H1 (cell line): ENCODE measurements at regions not wholly inside any gene's neighbourhood (a gene's known extent, or its start where the extent isn't known, plus 50 kb on each side); places are given as distances from the start of the nearest gene placed in this dataset.

ENCODE experiments used
- CTCF ChIA-PET: fragments of 300-600 bp; sonication (Branson Sonifier 250); formaldehyde crosslinking; loops from one replicate; lab custom pipeline; 2021; ENCODE audit not compliant: partially characterized antibody; lab: Charles Lee
- POLR2A ChIA-PET: fragments of 300-600 bp; sonication (Branson Sonifier 250); formaldehyde crosslinking; loops from one replicate; lab custom pipeline; 2021; ENCODE audit warnings: inconsistent platforms; ENCODE audit not compliant: partially characterized antibody; lab: Charles Lee
- DNase-seq, 2 experiments: peaks; one replicate each; pipeline versions ENCODE4 v3.0.0 to v3.0.0-alpha.2; 2010 to 2022; ENCODE audit warnings: low spot score in 2 of 2, low read depth in 1 of 2, mixed read lengths in 1 of 2
- FAIRE-seq: peaks from 2 replicates; lab custom pipeline; 2011; peaks lifted over from hg19 to GRCh38; lab: Jason Lieb, UNC
- H2AFZ ChIP-seq: 2 replicates; pipeline ENCODE4 v1.8.1; 2012; ENCODE audit warnings: low read length, inconsistent platforms
- H2AK5ac ChIP-seq: 2 replicates; pipeline ENCODE4 v1.6.1; 2013; ENCODE audit warnings: low read depth, low read length
- H2BK120ac ChIP-seq: replicated peaks from 2 replicates; pipeline ENCODE3; 2013; ENCODE audit warnings: low read depth, low read length, inconsistent platforms
- H2BK12ac ChIP-seq: 2 replicates; pipeline ENCODE4 v1.6.1; 2013; ENCODE audit warnings: low read depth, low read length
- H2BK15ac ChIP-seq: 2 replicates; pipeline ENCODE4 v1.6.1; 2013; ENCODE audit warnings: low read length
- H2BK20ac ChIP-seq: 2 replicates; pipeline ENCODE4 v1.6.1; 2013; ENCODE audit warnings: low read length
- H2BK5ac ChIP-seq: 2 replicates; pipeline ENCODE4 v1.6.1; 2013; ENCODE audit warnings: low read depth, low read length
- H3K14ac ChIP-seq: 2 replicates; pipeline ENCODE4 v1.6.1; 2013; ENCODE audit warnings: inconsistent platforms; ENCODE audit not compliant: insufficient read length
- H3K18ac ChIP-seq: 2 replicates; pipeline ENCODE4 v1.6.1; 2013; ENCODE audit warnings: low read length; ENCODE audit errors: extremely low read depth
- H3K23ac ChIP-seq: 2 replicates; pipeline ENCODE4 v1.6.1; 2013; ENCODE audit warnings: inconsistent platforms; ENCODE audit not compliant: insufficient read length
- H3K23me2 ChIP-seq: 2 replicates; pipeline ENCODE4 v1.6.1; 2013; ENCODE audit warnings: low read depth, low read length
- H3K27ac ChIP-seq: 2 replicates; pipeline ENCODE4 v1.6.1; 2011; ENCODE audit warnings: low read depth, low read length, inconsistent platforms
- H3K27me3 ChIP-seq, 4 experiments: replicated peaks in 1 of 4; 1 replicate in 1 of 4; 2 replicates in 3 of 4; pipeline versions ENCODE4 v1.6.1 to v1.8.1; 2011 to 2013; ENCODE audit warnings: low read length in 3 of 4, mild to moderate bottlenecking in 3 of 4, inconsistent platforms in 2 of 4, mixed read lengths in 2 of 4, moderate library complexity in 1 of 4; ENCODE audit not compliant: control insufficient read depth in 3 of 4, insufficient read depth in 3 of 4; ENCODE audit errors: extremely low read depth in 1 of 4
- H3K36me3 ChIP-seq, 4 experiments: 2 replicates each; pipeline versions ENCODE4 v1.6.1 to v1.8.1; 2011 to 2013; ENCODE audit warnings: mild to moderate bottlenecking in 4 of 4, low read length in 3 of 4, moderate library complexity in 2 of 4, control low read depth in 1 of 4, inconsistent platforms in 1 of 4; ENCODE audit not compliant: insufficient read depth in 4 of 4, control insufficient read depth in 2 of 4
- H3K4ac ChIP-seq: replicated peaks from 2 replicates; pipeline ENCODE3; 2013; ENCODE audit warnings: low read length, low read depth, mixed read lengths, inconsistent platforms; ENCODE audit not compliant: insufficient read length
- H3K4me1 ChIP-seq, 4 experiments: replicated peaks in 1 of 4; 1 replicate in 1 of 4; 2 replicates in 3 of 4; pipeline versions ENCODE4 v1.6.1 to v1.8.1; 2011 to 2013; ENCODE audit warnings: low read length in 3 of 4, inconsistent platforms in 2 of 4, mixed read lengths in 1 of 4; ENCODE audit not compliant: insufficient read depth in 4 of 4, control insufficient read depth in 3 of 4
- H3K4me2 ChIP-seq, 2 experiments: 2 replicates each; pipeline versions ENCODE4 v1.6.1 to v1.8.1; 2011 to 2013; ENCODE audit warnings: low read depth in 2 of 2, low read length in 2 of 2, control low read depth in 1 of 2, inconsistent platforms in 1 of 2, mild to moderate bottlenecking in 1 of 2; ENCODE audit not compliant: insufficient read depth in 1 of 2
- H3K4me3 ChIP-seq, 4 experiments: fragments of 200-600, 300-600 bp in 1 of 4; sonication (generic), shearing (Covaris generic), sonication (Bioruptor Twin) in 1 of 4; 2 replicates each; pipeline versions ENCODE4 v1.5.1 to v1.8.1; 2011 to 2016; ENCODE audit warnings: low read length in 4 of 4, low read depth in 3 of 4, control low read depth in 2 of 4, inconsistent platforms in 2 of 4, mild to moderate bottlenecking in 2 of 4, mixed read lengths in 1 of 4, moderate library complexity in 1 of 4; ENCODE audit not compliant: insufficient read depth in 2 of 4; ENCODE audit errors: extremely low read depth in 1 of 4
- H3K56ac ChIP-seq: replicated peaks from 2 replicates; pipeline ENCODE3; 2013; ENCODE audit warnings: low read depth, mild to moderate bottlenecking, mixed read lengths, low read length, inconsistent platforms; ENCODE audit not compliant: insufficient read length
- H3K79me1 ChIP-seq: 2 replicates; pipeline ENCODE4 v1.6.1; 2013; ENCODE audit warnings: low read depth, low read length, control low read depth
- H3K79me2 ChIP-seq, 2 experiments: 2 replicates each; pipeline versions ENCODE4 v1.6.1 to v1.8.1; 2012 to 2013; ENCODE audit warnings: low read length in 2 of 2, mild to moderate bottlenecking in 2 of 2, inconsistent platforms in 1 of 2; ENCODE audit not compliant: insufficient read depth in 2 of 2, control insufficient read depth in 1 of 2
- H3K9ac ChIP-seq, 4 experiments: replicated peaks in 1 of 4; 1 replicate in 1 of 4; 2 replicates in 3 of 4; pipeline versions ENCODE4 v1.6.1 to v1.8.1; 2011 to 2013; ENCODE audit warnings: low read depth in 3 of 4, low read length in 3 of 4, control low read depth in 2 of 4, mild to moderate bottlenecking in 2 of 4, moderate library complexity in 2 of 4, inconsistent platforms in 1 of 4; ENCODE audit errors: extremely low read depth in 1 of 4
- H3K9me3 ChIP-seq, 2 experiments: 2 replicates each; pipeline versions ENCODE4 v1.6.1 to v1.8.1; 2012 to 2013; ENCODE audit warnings: mild to moderate bottlenecking in 2 of 2, moderate library complexity in 2 of 2, control low read depth in 1 of 2, inconsistent platforms in 1 of 2, low read depth in 1 of 2, low read length in 1 of 2, mixed read lengths in 1 of 2; ENCODE audit not compliant: insufficient read depth in 2 of 2
- H4K20me1 ChIP-seq, 2 experiments: replicated peaks in 1 of 2; 2 replicates each; pipeline versions ENCODE3 to v1.8.1; 2011 to 2013; ENCODE audit warnings: inconsistent platforms in 2 of 2, low read length in 2 of 2, mild to moderate bottlenecking in 1 of 2; ENCODE audit not compliant: insufficient read depth in 2 of 2, control insufficient read depth in 1 of 2
- H4K5ac ChIP-seq: 2 replicates; pipeline ENCODE4 v1.6.1; 2013; ENCODE audit warnings: low read length, low read depth, mixed read lengths, inconsistent platforms; ENCODE audit not compliant: insufficient read length
- H4K8ac ChIP-seq: 2 replicates; pipeline ENCODE4 v1.8.0; 2013; ENCODE audit warnings: mild to moderate bottlenecking, moderate library complexity, low read length, inconsistent platforms; ENCODE audit not compliant: insufficient read depth; ENCODE audit errors: extremely low read depth
- H4K91ac ChIP-seq: replicated peaks from 2 replicates; pipeline ENCODE3; 2013; ENCODE audit warnings: low read length, mixed read lengths, inconsistent platforms; ENCODE audit not compliant: insufficient read length
- ASH2L ChIP-seq: fragments of 200-600, 300-600 bp; sonication (generic); IDR thresholded peaks from one replicate; pipeline ENCODE4 v1.7.1; 2017; ENCODE audit warnings: low read length
- CBX5 ChIP-seq: fragments of 300-800, 300-1000 bp; sonication (generic); IDR thresholded peaks from 2 replicates; pipeline ENCODE4 v1.7.1; 2016; ENCODE audit warnings: antibody characterized with exemption, low read length, low read depth
- POLR2A ChIP-seq, 2 experiments: IDR thresholded peaks; 1 replicate in 1 of 2; 2 replicates in 1 of 2; pipeline ENCODE4 v1.6.1; 2011; ENCODE audit warnings: low read depth in 2 of 2, low read length in 2 of 2, mild to moderate bottlenecking in 2 of 2; ENCODE audit errors: control extremely low read depth in 1 of 2
- RFX5 ChIP-seq: IDR thresholded peaks from 2 replicates; pipeline ENCODE4 v1.6.1; 2011; ENCODE audit warnings: low read depth, low read length, improper control_type of control experiment, borderline replicate concordance
- SP4 ChIP-seq: IDR thresholded peaks from 2 replicates; pipeline ENCODE4 v1.6.1; 2012; ENCODE audit warnings: low read length, inconsistent platforms
- ZNF274 ChIP-seq: IDR thresholded peaks from 2 replicates; pipeline ENCODE4 v1.7.0; 2012; ENCODE audit warnings: low read length, borderline replicate concordance; ENCODE audit errors: extremely low read depth
- WGBS, 2 experiments: shearing (Covaris generic) in 1 of 2; methylation state at CpG; one replicate each; pipeline versions ENCODE4 v1.1.6 to v1.1.7; 2013 to 2015; ENCODE audit warnings: low lambda C conversion rate in 2 of 2, mixed read lengths in 2 of 2, inconsistent platforms in 1 of 2, low coverage in 1 of 2, missing lambda C conversion rate in 1 of 2; ENCODE audit not compliant: insufficient replicate concordance in 2 of 2, insufficient coverage in 1 of 2, insufficient read length in 1 of 2; ENCODE audit errors: extremely low coverage in 1 of 2, missing lambda C conversion rate in 1 of 2; 5-methylcytosine and 5-hydroxymethylcytosine counted together
- TF ChIP-seq, protein P1 (sequence below): IDR thresholded peaks from 2 replicates; pipeline ENCODE4 v1.6.1; 2012; ENCODE audit warnings: low read length, inconsistent platforms
- TF ChIP-seq, protein P2 (sequence below): IDR thresholded peaks from 2 replicates; pipeline ENCODE4 v1.6.1; 2012; ENCODE audit warnings: inconsistent platforms
- TF ChIP-seq, protein P3 (sequence below): IDR thresholded peaks from 2 replicates; pipeline ENCODE4 v1.6.1; 2012; ENCODE audit warnings: inconsistent platforms

DNA sequence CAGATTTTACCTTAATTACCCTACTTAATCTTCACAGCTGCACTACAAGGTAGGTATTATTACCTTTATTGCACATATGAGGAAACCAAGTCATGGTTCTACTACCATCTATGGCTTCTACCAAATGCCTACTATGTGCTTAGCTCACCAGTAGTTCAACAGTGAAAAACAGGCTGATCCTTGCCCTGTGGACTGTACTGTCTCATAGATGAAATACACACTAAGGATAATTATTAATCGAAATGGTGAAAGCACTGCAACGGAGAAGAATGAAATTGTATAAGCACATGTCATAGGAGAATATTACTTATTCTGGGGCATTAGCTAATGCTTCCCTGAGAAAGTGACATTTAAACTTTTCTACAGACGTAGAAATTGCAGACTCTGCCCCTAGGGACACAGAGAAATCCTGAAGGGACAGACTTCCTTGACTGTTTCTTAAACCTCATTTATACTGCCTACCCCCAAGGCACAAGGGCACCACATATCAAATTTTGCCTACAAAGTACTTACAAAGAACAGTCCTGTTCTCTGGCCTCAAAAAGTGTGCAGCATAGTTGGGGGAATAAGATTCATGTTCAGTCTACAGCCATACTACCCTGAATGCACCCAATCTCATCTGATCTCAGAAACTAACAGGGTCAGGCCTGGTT, 148.4 kb upstream of the ZC3H11B start:
- POLR2A ChIA-PET, result no interaction called here
- no peak overlapping the region for H4K5ac ChIP-seq
- H3K27ac ChIP-seq, result no peak overlapping the region
- TF ChIP-seq POLR2A (IDR thresholded peaks at IDR 0.05; ENCODE audit: control extremely low read depth in 1 of 2, low read depth in 2 of 2, low read length in 2 of 2) (no peak), RFX5 (no peak), CBX5 (no peak), ASH2L (no peak), SP4 (no peak), ZNF274 (no peak)
- TF ChIP-seq, protein P1, sequence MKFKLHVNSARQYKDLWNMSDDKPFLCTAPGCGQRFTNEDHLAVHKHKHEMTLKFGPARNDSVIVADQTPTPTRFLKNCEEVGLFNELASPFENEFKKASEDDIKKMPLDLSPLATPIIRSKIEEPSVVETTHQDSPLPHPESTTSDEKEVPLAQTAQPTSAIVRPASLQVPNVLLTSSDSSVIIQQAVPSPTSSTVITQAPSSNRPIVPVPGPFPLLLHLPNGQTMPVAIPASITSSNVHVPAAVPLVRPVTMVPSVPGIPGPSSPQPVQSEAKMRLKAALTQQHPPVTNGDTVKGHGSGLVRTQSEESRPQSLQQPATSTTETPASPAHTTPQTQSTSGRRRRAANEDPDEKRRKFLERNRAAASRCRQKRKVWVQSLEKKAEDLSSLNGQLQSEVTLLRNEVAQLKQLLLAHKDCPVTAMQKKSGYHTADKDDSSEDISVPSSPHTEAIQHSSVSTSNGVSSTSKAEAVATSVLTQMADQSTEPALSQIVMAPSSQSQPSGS, result no peak
- TF ChIP-seq, protein P2, sequence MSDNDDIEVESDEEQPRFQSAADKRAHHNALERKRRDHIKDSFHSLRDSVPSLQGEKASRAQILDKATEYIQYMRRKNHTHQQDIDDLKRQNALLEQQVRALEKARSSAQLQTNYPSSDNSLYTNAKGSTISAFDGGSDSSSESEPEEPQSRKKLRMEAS, result no peak
- TF ChIP-seq, protein P3, sequence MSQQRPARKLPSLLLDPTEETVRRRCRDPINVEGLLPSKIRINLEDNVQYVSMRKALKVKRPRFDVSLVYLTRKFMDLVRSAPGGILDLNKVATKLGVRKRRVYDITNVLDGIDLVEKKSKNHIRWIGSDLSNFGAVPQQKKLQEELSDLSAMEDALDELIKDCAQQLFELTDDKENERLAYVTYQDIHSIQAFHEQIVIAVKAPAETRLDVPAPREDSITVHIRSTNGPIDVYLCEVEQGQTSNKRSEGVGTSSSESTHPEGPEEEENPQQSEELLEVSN, result no peak

More for the DNA sequence above, 148.4 kb upstream of the ZC3H11B start:
- Histone ChIP-seq H2AK5ac (no peak overlapping the region), H2AFZ (no peak overlapping the region), H3K27me3 (no peaks in the 10 kb centered on the region), H3K36me3 (no peaks in the 10 kb centered on the region), H2BK12ac (no peak overlapping the region), H3K4me3 (no peak overlapping the region), H4K20me1 (no peaks in the 10 kb centered on the region), H3K79me1 (no peaks in the 10 kb centered on the region), H3K79me2 (no peaks in the 10 kb centered on the region), H4K91ac (no peak overlapping the region), H2BK5ac (no peak overlapping the region), H4K8ac (no peak overlapping the region), H2BK20ac (no peak overlapping the region), H3K4me1 (no peaks in the 10 kb centered on the region), H3K4me2 (no peak overlapping the region), H3K23ac (no peak overlapping the region), H2BK120ac (no peak overlapping the region), H3K4ac (no peak overlapping the region), H3K14ac (no peak overlapping the region), H3K56ac (no peak overlapping the region), H3K18ac (no peak overlapping the region), H2BK15ac (no peak overlapping the region), H3K9ac (no peak overlapping the region), H3K23me2 (no peaks in the 10 kb centered on the region), H3K9me3 (no peaks in the 10 kb centered on the region)
- no peak for FAIRE-seq
- CTCF ChIA-PET, result interaction anchor here (0.8 kb wide), 1 partner anchor 29 kb away, joined by 4 read pairs; no protein-coding TSS in a partner anchor
- 92% methylated on average over 3 of the region's 3 CpGs; no CpG with 5 or more reads in 1 of the 2 experiments for WGBS, 2 experiments
- DNase-seq, result no peak
